PC-3 (cell line): ENCODE measurements at regions not wholly inside any gene's neighbourhood (a gene's known extent, or its start where the extent isn't known, plus 50 kb on each side); places are given as distances from the start of the nearest gene placed in this dataset.

Experiments used
- ATAC-seq: fragments of 200-7000 bp; cut with Tn5 transposase; 2 replicates; pipeline ENCODE4 v1.9.1; 2020; ENCODE audit warnings: mild to moderate bottlenecking, moderate library complexity
- BruUV-seq: library from RNA; stranded (reverse); fragments of 400-500 nt; replicated peaks from 2 replicates; lab custom pipeline; 2021; lab: Mats Ljungman, UMichigan
- CTCF ChIA-PET: fragments of 300-600 bp; sonication (Branson Sonifier 250); formaldehyde crosslinking; loops from one replicate; lab custom pipeline; 2022; ENCODE audit warnings: antibody characterized with exemption; lab: Charles Lee
- POLR2A ChIA-PET: fragments of 300-600 bp; sonication (Branson Sonifier 250); formaldehyde crosslinking; loops from one replicate; lab custom pipeline; 2022; ENCODE audit warnings: antibody characterized with exemption; ENCODE audit not compliant: unreplicated experiment; lab: Charles Lee
- DNase-seq: peaks from one replicate; pipeline ENCODE4 v3.0.0-alpha.2; 2015
- H2AFZ ChIP-seq: fragments of 300-600 bp; sonication (generic); 2 replicates; pipeline ENCODE4 v1.6.0; 2016; ENCODE audit warnings: antibody characterized with exemption, low read length
- H3F3A ChIP-seq: fragments of 300-600 bp; sonication (generic); one replicate; pipeline ENCODE4 v1.6.0; 2017; ENCODE audit warnings: antibody characterized with exemption, low read length, control low read depth, mild to moderate bottlenecking; ENCODE audit not compliant: unreplicated experiment
- H3K27ac ChIP-seq: fragments of 300-600 bp; sonication (generic); 2 replicates; pipeline ENCODE4 v1.5.1; 2016; ENCODE audit warnings: mild to moderate bottlenecking, low read length
- H3K27me3 ChIP-seq: fragments of 300-600 bp; sonication (generic); 2 replicates; pipeline ENCODE4 v1.6.1; 2016; ENCODE audit warnings: low read length, mixed read lengths
- H3K36me3 ChIP-seq: fragments of 300-600 bp; sonication (generic); 2 replicates; pipeline ENCODE4 v1.6.1; 2016; ENCODE audit warnings: low read depth, mixed run types, low read length, mixed read lengths
- H3K4me1 ChIP-seq: fragments of 300-600 bp; sonication (generic); 2 replicates; pipeline ENCODE4 v1.5.1; 2016; ENCODE audit warnings: low read length; ENCODE audit not compliant: insufficient read depth
- H3K4me2 ChIP-seq: fragments of 300-600 bp; sonication (generic); 2 replicates; pipeline ENCODE4 v1.6.0; 2016; ENCODE audit warnings: low read length
- H3K4me3 ChIP-seq: fragments of 300-600 bp; sonication (generic); 2 replicates; pipeline ENCODE4 v1.5.1; 2016; ENCODE audit warnings: mild to moderate bottlenecking, low read length, mixed read lengths
- H3K79me2 ChIP-seq: fragments of 300-600 bp; sonication (generic); 2 replicates; pipeline ENCODE4 v1.6.1; 2017; ENCODE audit warnings: low read length, mixed read lengths
- H3K9ac ChIP-seq: fragments of 300-600 bp; sonication (generic); 2 replicates; pipeline ENCODE4 v1.6.0; 2016; ENCODE audit warnings: mild to moderate bottlenecking, low read length
- H3K9me2 ChIP-seq: fragments of 300-600 bp; sonication (generic); replicated peaks from 2 replicates; pipeline ENCODE4 v1.6.1; 2016; ENCODE audit warnings: mixed run types, low read length, mixed read lengths
- H3K9me3 ChIP-seq: fragments of 300-600 bp; sonication (generic); 2 replicates; pipeline ENCODE4 v1.6.1; 2016; ENCODE audit warnings: low read length, mixed read lengths
- H4K20me1 ChIP-seq: fragments of 300-600 bp; sonication (generic); 2 replicates; pipeline ENCODE4 v1.6.1; 2016; ENCODE audit warnings: low read length, mixed read lengths
- CTCF ChIP-seq: fragments of 300-600 bp; sonication (generic); conservative IDR thresholded peaks from 2 replicates; pipeline ENCODE4 v1.5.1; 2017; ENCODE audit warnings: antibody characterized with exemption, low read depth, mild to moderate bottlenecking, low read length
- EZH2 ChIP-seq: fragments of 300-600 bp; sonication (generic); IDR thresholded peaks from one replicate; pipeline ENCODE4 v1.6.1; 2017; ENCODE audit warnings: antibody characterized with exemption, mild to moderate bottlenecking, low read length; ENCODE audit not compliant: unreplicated experiment
- EZH2phosphoT487 ChIP-seq: fragments of 300-600 bp; sonication (generic); IDR thresholded peaks from 2 replicates; pipeline ENCODE4 v1.6.1; 2018; ENCODE audit warnings: mild to moderate bottlenecking, antibody characterized with exemption, low read length, borderline replicate concordance
- intact Hi-C: fragments of 100-400 bp; cut with micrococcal nuclease; formaldehyde crosslinking; loops from 2 replicates; pipeline ENCODE4 v1.9.0; 2023

- Histone ChIP-seq H3K4me2 (peak overlapping the region; percentile 94), H3F3A (no peaks in the 10 kb centered on the region), H3K9me3 (no peaks in the 10 kb centered on the region), H3K9ac (peak overlapping the region; percentile 68), H3K27ac (no peak overlapping the region; the same call in 1 of the 2 replicates), H2AFZ (peak overlapping the region; percentile 75), H3K4me3 (peak overlapping the region; percentile 74), H3K27me3 (no peaks in the 10 kb centered on the region), H3K4me1 (peaks cover 12% of the 10 kb centered on the region), H4K20me1 (no peaks in the 10 kb centered on the region), H3K79me2 (peaks cover 27% of the 10 kb centered on the region), H3K9me2 (no peaks in the 10 kb centered on the region), H3K36me3 (no peaks in the 10 kb centered on the region)
- intact Hi-C loops, result no loop called here
- ChIA-PET POLR2A (no interaction called here), CTCF (no interaction called here)
- DNase-seq (peak; percentile 36), ATAC-seq (no peak; the same call in 1 of the 2 replicates)
- BruUV-seq, result no TSS peak
- no peak for TF ChIP-seq CTCF
- no peak for TF ChIP-seq EZH2
Measured at GRCh38 chr1:228648647-228649383, 86.5 kb upstream of the RHOU start.

DNA sequence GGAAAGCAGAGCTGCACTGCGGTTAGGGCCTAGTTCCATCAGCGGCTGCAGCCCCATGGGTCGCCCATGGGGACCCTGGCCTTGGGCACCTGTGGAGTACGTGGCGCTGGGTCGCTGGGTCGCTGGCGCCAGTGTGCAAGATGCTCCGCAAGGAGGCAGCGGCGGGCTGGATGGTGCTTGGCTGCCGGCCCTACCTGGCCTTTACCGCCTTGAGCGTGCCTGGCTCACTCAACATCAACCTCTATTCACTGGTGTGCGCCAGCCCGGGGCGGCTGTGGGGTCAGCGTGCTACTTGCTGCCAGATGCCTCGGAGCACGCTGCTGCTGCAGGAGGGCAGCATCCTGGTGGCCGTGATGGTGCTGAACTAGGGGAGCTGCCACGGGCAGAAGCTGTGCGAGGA lies 85.1 kb upstream of the RHOU start:
- H3K27me3 ChIP-seq, result no peaks in the 10 kb centered on the region
- no peaks in the 10 kb centered on the region for H3K9me2 ChIP-seq
- no peaks in the 10 kb centered on the region for H3K9me3 ChIP-seq
- no peaks in the 10 kb centered on the region for H3K36me3 ChIP-seq
- H3K79me2 ChIP-seq, result peaks cover 27% of the 10 kb centered on the region
- no peaks in the 10 kb centered on the region for H3F3A ChIP-seq
- intact Hi-C loops, result no loop called here
- DNase-seq (no peak), ATAC-seq (no peak)
- TF ChIP-seq EZH2phosphoT487 (no peak), EZH2 (no peak), CTCF (no peak)
- ChIA-PET POLR2A (no interaction called here), CTCF (no interaction called here)
- no peak overlapping the region for H3K4me2 ChIP-seq
- H3K27ac ChIP-seq, result no peak overlapping the region
- H4K20me1 ChIP-seq, result no peaks in the 10 kb centered on the region
- H3K4me1 ChIP-seq, result peaks cover 12% of the 10 kb centered on the region
- no TSS peak for BruUV-seq
- no peak overlapping the region for H3K9ac ChIP-seq
- no peak overlapping the region for H2AFZ ChIP-seq
- H3K4me3 ChIP-seq, result no peak overlapping the region

GRCh38 chr1:228650946-228651345 lies 84.3 kb upstream of the RHOU start:
- no peaks in the 10 kb centered on the region for H3K9me3 ChIP-seq
- CTCF ChIA-PET, result no interaction called here
- H3K4me2 ChIP-seq, result no peak overlapping the region
- H2AFZ ChIP-seq, result no peak overlapping the region
- no peaks in the 10 kb centered on the region for H4K20me1 ChIP-seq
- H3K4me3 ChIP-seq, result no peak overlapping the region
- POLR2A ChIA-PET, result interaction anchor here (0.6 kb wide), 1 partner anchor 221 kb away, joined by 3 read pairs; no protein-coding TSS in a partner anchor
- BruUV-seq, result no TSS peak
- no peaks in the 10 kb centered on the region for H3K36me3 ChIP-seq
- no peak for ATAC-seq
- no peak for TF ChIP-seq EZH2
- no peak for TF ChIP-seq EZH2phosphoT487
- TF ChIP-seq CTCF, result no peak
- H3K4me1 ChIP-seq, result peaks cover 12% of the 10 kb centered on the region
- H3K9me2 ChIP-seq, result no peaks in the 10 kb centered on the region
- peaks cover 27% of the 10 kb centered on the region for H3K79me2 ChIP-seq
- no peak overlapping the region for H3K27ac ChIP-seq
- no peak overlapping the region for H3K9ac ChIP-seq
- no peaks in the 10 kb centered on the region for H3K27me3 ChIP-seq
- no peak for DNase-seq
- no peaks in the 10 kb centered on the region for H3F3A ChIP-seq
- intact Hi-C loops, result no loop called here
